ENCODE measurements at regions not wholly inside any gene's neighbourhood (a gene's known extent, or its start where the extent isn't known, plus 50 kb on each side); places are given as distances from the start of the nearest gene placed in this dataset.

- no peak for DNase-seq (ENCODE audit: low spot score)
Observed at GRCh38 chr10:128316925-128317324, 190.7 kb upstream of the MKI67 start.

GRCh38 chr10:128318366-128318765, 192.1 kb upstream of the MKI67 start:
- DNase-seq (ENCODE audit: low spot score) = no peak

- no peak for DNase-seq (ENCODE audit: low spot score)
Observed at GRCh38 chr10:128318913-128319312, 192.7 kb upstream of the MKI67 start.

GRCh38 chr10:128322106-128322505, 195.9 kb upstream of the MKI67 start:
- no peak for DNase-seq (ENCODE audit: low spot score)

GRCh38 chr10:128322950-128323349, 196.7 kb upstream of the MKI67 start:
- DNase-seq (ENCODE audit: low spot score) = no peak

- DNase-seq (ENCODE audit: low spot score) = peak; percentile 8
Observed at GRCh38 chr10:128324058-128324827, 198.0 kb upstream of the MKI67 start.

- no peak for DNase-seq (ENCODE audit: low spot score)
Observed at GRCh38 chr10:128325788-128326187, 199.6 kb upstream of the MKI67 start.

- DNase-seq (ENCODE audit: low spot score) = no peak
Observed at GRCh38 chr10:128326251-128326650, 200.0 kb upstream of the MKI67 start.

GRCh38 chr10:128326851-128327250, 200.6 kb upstream of the MKI67 start:
- DNase-seq (ENCODE audit: low spot score) = no peak

- DNase-seq (ENCODE audit: low spot score) = no peak
Observed at GRCh38 chr10:128336401-128336800, 210.2 kb upstream of the MKI67 start.

GRCh38 chr10:128337860-128338378, 211.7 kb upstream of the MKI67 start:
- DNase-seq (ENCODE audit: low spot score) = no peak

- DNase-seq (ENCODE audit: low spot score) = no peak
Observed at GRCh38 chr10:128338951-128339350, 212.7 kb upstream of the MKI67 start.

- DNase-seq (ENCODE audit: low spot score) = no peak
Observed at GRCh38 chr10:128339753-128340152, 213.5 kb upstream of the MKI67 start.

- DNase-seq (ENCODE audit: low spot score) = no peak
Observed at GRCh38 chr10:128345353-128345752, 219.1 kb upstream of the MKI67 start.

GRCh38 chr10:128360783-128361182, 234.6 kb upstream of the MKI67 start:
- DNase-seq (ENCODE audit: low spot score) = no peak

- DNase-seq (ENCODE audit: low spot score) = no peak
Observed at GRCh38 chr10:128361487-128361886, 235.3 kb upstream of the MKI67 start.

GRCh38 chr10:128362514-128362913, 236.3 kb upstream of the MKI67 start:
- no peak for DNase-seq (ENCODE audit: low spot score)

- no peak for DNase-seq (ENCODE audit: low spot score)
Observed at GRCh38 chr10:128364631-128365030, 238.4 kb upstream of the MKI67 start.

- DNase-seq (ENCODE audit: low spot score) = no peak
Observed at GRCh38 chr10:128365156-128365725, 239.0 kb upstream of the MKI67 start.

GRCh38 chr10:128367807-128368206, 241.6 kb upstream of the MKI67 start:
- DNase-seq (ENCODE audit: low spot score) = no peak

GRCh38 chr10:128369101-128369650, 243.0 kb upstream of the MKI67 start:
- no peak for DNase-seq (ENCODE audit: low spot score)

GRCh38 chr10:128373071-128373749, 247.0 kb upstream of the MKI67 start:
- DNase-seq (ENCODE audit: low spot score) = no peak

- DNase-seq (ENCODE audit: low spot score) = no peak
Observed at GRCh38 chr10:128373831-128374230, 247.6 kb upstream of the MKI67 start.
